ENCODE measurements at regions not wholly inside any gene's neighbourhood (a gene's known extent, or its start where the extent isn't known, plus 50 kb on each side); places are given as distances from the start of the nearest gene placed in this dataset.

DNA sequence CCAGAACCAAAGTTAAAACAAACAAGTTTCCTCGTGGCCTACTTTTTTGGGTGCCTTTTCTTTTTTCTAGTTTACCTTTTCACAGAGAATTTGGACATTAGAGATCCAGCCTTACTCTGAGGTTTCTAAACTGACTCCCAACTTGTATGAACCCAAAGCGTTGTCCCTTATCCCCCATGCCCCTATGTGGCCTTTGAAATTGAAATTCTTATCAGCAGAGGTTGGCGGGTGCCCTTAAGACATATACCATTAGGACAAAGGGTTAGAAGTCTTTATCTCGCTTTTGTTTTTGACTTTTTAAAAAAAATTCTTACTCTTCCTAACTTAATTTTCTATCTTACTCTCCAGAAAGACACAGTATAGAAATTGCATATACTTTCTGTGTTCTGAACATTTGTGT, 76.3 kb upstream of the C7orf33 start:
- TF ChIP-seq, protein P1, sequence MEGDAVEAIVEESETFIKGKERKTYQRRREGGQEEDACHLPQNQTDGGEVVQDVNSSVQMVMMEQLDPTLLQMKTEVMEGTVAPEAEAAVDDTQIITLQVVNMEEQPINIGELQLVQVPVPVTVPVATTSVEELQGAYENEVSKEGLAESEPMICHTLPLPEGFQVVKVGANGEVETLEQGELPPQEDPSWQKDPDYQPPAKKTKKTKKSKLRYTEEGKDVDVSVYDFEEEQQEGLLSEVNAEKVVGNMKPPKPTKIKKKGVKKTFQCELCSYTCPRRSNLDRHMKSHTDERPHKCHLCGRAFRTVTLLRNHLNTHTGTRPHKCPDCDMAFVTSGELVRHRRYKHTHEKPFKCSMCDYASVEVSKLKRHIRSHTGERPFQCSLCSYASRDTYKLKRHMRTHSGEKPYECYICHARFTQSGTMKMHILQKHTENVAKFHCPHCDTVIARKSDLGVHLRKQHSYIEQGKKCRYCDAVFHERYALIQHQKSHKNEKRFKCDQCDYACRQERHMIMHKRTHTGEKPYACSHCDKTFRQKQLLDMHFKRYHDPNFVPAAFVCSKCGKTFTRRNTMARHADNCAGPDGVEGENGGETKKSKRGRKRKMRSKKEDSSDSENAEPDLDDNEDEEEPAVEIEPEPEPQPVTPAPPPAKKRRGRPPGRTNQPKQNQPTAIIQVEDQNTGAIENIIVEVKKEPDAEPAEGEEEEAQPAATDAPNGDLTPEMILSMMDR (conservative IDR thresholded peaks at IDR 0.05; ENCODE audit: low read length): no peak
- no peak for TF ChIP-seq EZH2phosphoT487 (IDR thresholded peaks at IDR 0.05; ENCODE audit: borderline replicate concordance, low read depth, low read length)

Measured in OCI-LY7 (cell line).